SK-N-SH treated with all-trans-retinoic acid at 6 μM for 48 hours (cell line): ENCODE measurements at regions not wholly inside any gene's neighbourhood (a gene's known extent, or its start where the extent isn't known, plus 50 kb on each side); places are given as distances from the start of the nearest gene placed in this dataset.

Experiments used
- ARNTL ChIP-seq: fragments of 450-650 bp; formaldehyde crosslinking; IDR thresholded peaks from 2 replicates; pipeline ENCODE4 v1.5.0; 2020; ENCODE audit warnings: low read depth, mild to moderate bottlenecking, moderate library complexity, borderline replicate concordance
- CREB5 ChIP-seq: fragments of 250-450 bp; sonication (Bioruptor Pico); IDR thresholded peaks from 2 replicates; pipeline ENCODE4 v1.5.1; 2020; ENCODE audit warnings: low read depth, mild to moderate bottlenecking, moderate library complexity
- ESRRG ChIP-seq: fragments of 250-450 bp; sonication (Bioruptor Pico); IDR thresholded peaks from 2 replicates; pipeline ENCODE4 v1.6.1; 2021; ENCODE audit warnings: mild to moderate bottlenecking
- GLIS3 ChIP-seq: fragments of 250-450 bp; sonication (Bioruptor Pico); IDR thresholded peaks from 2 replicates; pipeline ENCODE4 v1.5.0; 2020; ENCODE audit warnings: mild to moderate bottlenecking, moderate library complexity
- ISL1 ChIP-seq: fragments of 250-450 bp; sonication (Bioruptor Pico); IDR thresholded peaks from 2 replicates; pipeline ENCODE4 v2.1.2; 2022; ENCODE audit warnings: mild to moderate bottlenecking, moderate library complexity
- PATZ1 ChIP-seq: fragments of 250-450 bp; sonication (Bioruptor Pico); IDR thresholded peaks from 2 replicates; pipeline ENCODE4 v1.8.0; 2020; ENCODE audit warnings: mild to moderate bottlenecking, moderate library complexity, borderline replicate concordance
- RARB ChIP-seq: fragments of 250-450 bp; sonication (Bioruptor Pico); IDR thresholded peaks from 2 replicates; pipeline ENCODE4 v1.8.0; 2021; ENCODE audit warnings: mild to moderate bottlenecking, moderate library complexity
- SNAI2 ChIP-seq: fragments of 250-450 bp; sonication (Bioruptor Pico); IDR thresholded peaks from 2 replicates; pipeline ENCODE4 v1.5.0; 2020; ENCODE audit warnings: mild to moderate bottlenecking, moderate library complexity
- ZC3H10 ChIP-seq: fragments of 250-450 bp; sonication (Bioruptor Pico); IDR thresholded peaks from 2 replicates; pipeline ENCODE4 v1.5.1; 2021; ENCODE audit warnings: mild to moderate bottlenecking, moderate library complexity
- ZFP3 ChIP-seq: fragments of 250-450 bp; sonication (Bioruptor Pico); IDR thresholded peaks from 2 replicates; pipeline ENCODE4 v1.5.0; 2020; ENCODE audit warnings: mild to moderate bottlenecking, moderate library complexity
- ZFP30 ChIP-seq: fragments of 450-650 bp; formaldehyde crosslinking; IDR thresholded peaks from 2 replicates; pipeline ENCODE4 v1.5.0; 2022; ENCODE audit warnings: mild to moderate bottlenecking, moderate library complexity
- ZNF70 ChIP-seq: fragments of 450-650 bp; formaldehyde crosslinking; IDR thresholded peaks from 2 replicates; pipeline ENCODE4 v1.5.0; 2020; ENCODE audit warnings: mild to moderate bottlenecking, moderate library complexity
- ZNF8 ChIP-seq: fragments of 450-650 bp; formaldehyde crosslinking; IDR thresholded peaks from 2 replicates; pipeline ENCODE4 v1.5.0; 2020; ENCODE audit warnings: mild to moderate bottlenecking, moderate library complexity
- TF ChIP-seq, protein P1 (sequence below): fragments of 250-450 bp; sonication (Bioruptor Pico); IDR thresholded peaks from 2 replicates; pipeline ENCODE4 v1.5.0; 2020; ENCODE audit warnings: mild to moderate bottlenecking, moderate library complexity

DNA sequence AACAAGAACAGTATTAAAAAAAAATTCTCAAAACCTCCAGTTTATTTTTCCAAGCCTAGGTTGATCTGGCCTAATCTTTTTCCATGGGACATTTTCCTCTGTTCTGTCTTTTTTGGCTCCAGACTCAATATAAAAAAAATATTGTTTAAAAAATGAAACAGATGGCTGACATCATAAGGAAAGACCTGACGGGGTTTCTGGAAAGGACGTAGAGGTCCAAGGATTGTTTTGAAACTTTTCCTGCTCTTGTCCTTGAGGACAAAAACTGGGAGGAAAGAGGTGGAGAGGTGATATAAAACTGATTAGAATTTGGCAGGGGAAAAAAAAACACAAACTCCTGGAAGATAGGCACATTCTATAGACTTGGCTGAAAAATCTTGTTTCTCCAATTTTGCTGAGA is 211.4 kb upstream of the CDH11 start:
- TF ChIP-seq SNAI2 (CRISPR knock-in tag) (no peak), CREB5 (CRISPR knock-in tag) (no peak), ZC3H10 (CRISPR knock-in tag) (no peak), PATZ1 (CRISPR knock-in tag) (no peak), ZFP3 (no peak), ZNF8 (no peak), GLIS3 (CRISPR knock-in tag) (no peak), ESRRG (CRISPR knock-in tag) (no peak), RARB (CRISPR knock-in tag) (no peak), ZFP30 (CRISPR knock-in tag) (no peak), ZNF70 (CRISPR knock-in tag) (no peak), ISL1 (no peak), ARNTL (CRISPR knock-in tag) (no peak)
- TF ChIP-seq, protein P1, sequence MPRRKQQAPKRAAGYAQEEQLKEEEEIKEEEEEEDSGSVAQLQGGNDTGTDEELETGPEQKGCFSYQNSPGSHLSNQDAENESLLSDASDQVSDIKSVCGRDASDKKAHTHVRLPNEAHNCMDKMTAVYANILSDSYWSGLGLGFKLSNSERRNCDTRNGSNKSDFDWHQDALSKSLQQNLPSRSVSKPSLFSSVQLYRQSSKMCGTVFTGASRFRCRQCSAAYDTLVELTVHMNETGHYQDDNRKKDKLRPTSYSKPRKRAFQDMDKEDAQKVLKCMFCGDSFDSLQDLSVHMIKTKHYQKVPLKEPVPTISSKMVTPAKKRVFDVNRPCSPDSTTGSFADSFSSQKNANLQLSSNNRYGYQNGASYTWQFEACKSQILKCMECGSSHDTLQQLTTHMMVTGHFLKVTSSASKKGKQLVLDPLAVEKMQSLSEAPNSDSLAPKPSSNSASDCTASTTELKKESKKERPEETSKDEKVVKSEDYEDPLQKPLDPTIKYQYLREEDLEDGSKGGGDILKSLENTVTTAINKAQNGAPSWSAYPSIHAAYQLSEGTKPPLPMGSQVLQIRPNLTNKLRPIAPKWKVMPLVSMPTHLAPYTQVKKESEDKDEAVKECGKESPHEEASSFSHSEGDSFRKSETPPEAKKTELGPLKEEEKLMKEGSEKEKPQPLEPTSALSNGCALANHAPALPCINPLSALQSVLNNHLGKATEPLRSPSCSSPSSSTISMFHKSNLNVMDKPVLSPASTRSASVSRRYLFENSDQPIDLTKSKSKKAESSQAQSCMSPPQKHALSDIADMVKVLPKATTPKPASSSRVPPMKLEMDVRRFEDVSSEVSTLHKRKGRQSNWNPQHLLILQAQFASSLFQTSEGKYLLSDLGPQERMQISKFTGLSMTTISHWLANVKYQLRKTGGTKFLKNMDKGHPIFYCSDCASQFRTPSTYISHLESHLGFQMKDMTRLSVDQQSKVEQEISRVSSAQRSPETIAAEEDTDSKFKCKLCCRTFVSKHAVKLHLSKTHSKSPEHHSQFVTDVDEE, result no peak
